Upper lobe of left lung (tissue), 6 donors: ENCODE measurements at regions not wholly inside any gene's neighbourhood (a gene's known extent, or its start where the extent isn't known, plus 50 kb on each side); places are given as distances from the start of the nearest gene placed in this dataset.
"Not testable (repeated sequence)": the region's sequence is repeated elsewhere in the genome, so short reads cannot be mapped to it uniquely, and the experiment has no call there.

Experiments used
- ATAC-seq, 2 donors: fragments of 200-7000 bp; cut with Tn5 transposase; one replicate each; pipeline ENCODE4 v1.9.1; 2022; ENCODE audit warnings: mild to moderate bottlenecking in 2 of 2, moderate library complexity in 2 of 2; ENCODE audit not compliant: low FRiP score in 2 of 2
- DNase-seq, 2 donors: peaks; one replicate each; pipeline ENCODE4 v3.0.0-alpha.2; 2019 to 2020
- H3K27ac ChIP-seq, 4 donors: fragments of 200-600 bp; sonication (generic); one replicate each; pipeline ENCODE4 v1.5.1; 2016 to 2019
- H3K27me3 ChIP-seq, 4 donors: fragments of 200-600 bp; sonication (generic); one replicate each; pipeline ENCODE4 v1.5.1; 2017 to 2019
- H3K36me3 ChIP-seq, 4 donors: fragments of 200-600 bp; sonication (generic); one replicate each; pipeline ENCODE4 v1.5.1; 2016 to 2019
- H3K4me1 ChIP-seq, 4 donors: fragments of 200-600 bp; sonication (generic); one replicate each; pipeline ENCODE4 v1.5.1; 2018 to 2019
- H3K4me3 ChIP-seq, 4 donors: fragments of 200-600 bp; sonication (generic); one replicate each; pipeline ENCODE4 v1.5.1; 2017 to 2019; ENCODE audit warnings: mild to moderate bottlenecking in 2 of 4, moderate library complexity in 1 of 4
- H3K9me3 ChIP-seq, 4 donors: fragments of 200-600 bp; sonication (generic); one replicate each; pipeline ENCODE4 v1.5.1; 2018 to 2019
- CTCF ChIP-seq, 6 experiments: fragments of 450-650 bp in 4 of 6; fragments of 200-600 bp in 2 of 6; sonication (generic) in 2 of 6; IDR thresholded peaks; one replicate each; pipeline ENCODE4 v1.5.1; 2016 to 2019; ENCODE audit warnings: antibody characterized with exemption in 6 of 6
- EP300 ChIP-seq, 4 donors: sonication (generic); formaldehyde crosslinking; IDR thresholded peaks; one replicate each; pipeline ENCODE4 v1.5.1; 2017; ENCODE audit warnings: antibody characterized with exemption in 4 of 4, control low read depth in 2 of 4
- POLR2A ChIP-seq, 4 donors: fragments of 450-650 bp; IDR thresholded peaks; one replicate each; pipeline ENCODE4 v1.5.1; 2016 to 2017; ENCODE audit warnings: antibody characterized with exemption in 4 of 4, mild to moderate bottlenecking in 2 of 4
- POLR2AphosphoS5 ChIP-seq, 2 donors: sonication (generic); formaldehyde crosslinking; IDR thresholded peaks; one replicate each; pipeline ENCODE4 v1.5.1; 2017; ENCODE audit warnings: antibody characterized with exemption in 2 of 2
- WGBS, 2 donors: methylation state at CpG; one replicate each; pipeline ENCODE4 v1.1.5; 2017 to 2018; 5-methylcytosine and 5-hydroxymethylcytosine counted together
- donor health status: DM: no; HTN: no; CAD: no; lungs with moderate emphysema.
- donor health status: DM: no; HTN: yes; CAD: no; lungs with severe emphysema.

- DNase-seq (no peak), ATAC-seq (no peak)
- Histone ChIP-seq H3K27me3 (no peaks in the 10 kb centered on the region), H3K36me3 (no peaks in the 10 kb centered on the region), H3K27ac (no peak overlapping the region), H3K9me3 (peaks cover 9 to 19% (median 14%) of the 10 kb centered on the region in 4 donors), H3K4me3 (no peak overlapping the region), H3K4me1 (peaks cover 0 to 4% (median 0%) of the 10 kb centered on the region in 4 donors)
- no peak for TF ChIP-seq POLR2AphosphoS5 (IDR thresholded peaks at IDR 0.05)
- TF ChIP-seq CTCF (IDR thresholded peaks at IDR 0.05), result no peak
- TF ChIP-seq EP300 (IDR thresholded peaks at IDR 0.05), result no peak
- no peak for TF ChIP-seq POLR2A (IDR thresholded peaks at IDR 0.05)
- WGBS, 2 donors, result 62 to 67% methylated on average over 6 of the region's 6 CpGs
Observed at GRCh38 chr11:130677486-130678153, 229.2 kb downstream of the ADAMTS15 start.

GRCh38 chr11:130679247-130679646, 230.8 kb downstream of the ADAMTS15 start:
- peaks cover 0 to 4% (median 0%) of the 10 kb centered on the region in 4 donors for H3K4me1 ChIP-seq
- no peaks in the 10 kb centered on the region for H3K36me3 ChIP-seq
- peaks cover 9 to 19% (median 14%) of the 10 kb centered on the region in 4 donors for H3K9me3 ChIP-seq
- H3K27ac ChIP-seq, result no peak overlapping the region
- no peak for TF ChIP-seq EP300 (IDR thresholded peaks at IDR 0.05)
- TF ChIP-seq POLR2AphosphoS5 (IDR thresholded peaks at IDR 0.05), result no peak
- no peak for TF ChIP-seq POLR2A (IDR thresholded peaks at IDR 0.05)
- TF ChIP-seq CTCF (IDR thresholded peaks at IDR 0.05), result no peak
- no peak for DNase-seq
- H3K4me3 ChIP-seq, result no peak overlapping the region
- ATAC-seq, result no peak
- no peaks in the 10 kb centered on the region for H3K27me3 ChIP-seq
- 85 to 87% methylated on average over 4 of the region's 4 CpGs for WGBS, 2 donors

GRCh38 chr11:130682471-130682870, 233.8 kb downstream of the SNX19 start:
- H3K4me3 ChIP-seq, H3K27ac ChIP-seq, H3K27me3 ChIP-seq, H3K4me1 ChIP-seq, DNase-seq, ATAC-seq, H3K36me3 ChIP-seq: not testable (repeated sequence)
- H3K9me3 ChIP-seq, result peaks cover 9 to 19% (median 14%) of the 10 kb centered on the region in 4 donors
- WGBS, 2 donors, result 69 to 82% methylated on average over 2 of the region's 2 CpGs

- Histone ChIP-seq H3K4me3 (no peak overlapping the region), H3K27ac (no peak overlapping the region), H3K9me3 (no peaks in the 10 kb centered on the region), H3K27me3 (no peaks in the 10 kb centered on the region), H3K36me3 (no peaks in the 10 kb centered on the region), H3K4me1 (no peaks in the 10 kb centered on the region)
- DNase-seq, result no peak
- no peak for ATAC-seq
- TF ChIP-seq POLR2A (IDR thresholded peaks at IDR 0.05), result no peak
- no peak for TF ChIP-seq EP300 (IDR thresholded peaks at IDR 0.05)
- TF ChIP-seq CTCF (IDR thresholded peaks at IDR 0.05), result no peak
- TF ChIP-seq POLR2AphosphoS5 (IDR thresholded peaks at IDR 0.05), result no peak
- 76 to 80% methylated on average over 4 of the region's 4 CpGs for WGBS, 2 donors
Observed at GRCh38 chr11:130689222-130689908, 226.9 kb downstream of the SNX19 start.

GRCh38 chr11:130691581-130691980, 224.7 kb downstream of the SNX19 start:
- Histone ChIP-seq H3K27me3 (no peaks in the 10 kb centered on the region), H3K27ac (no peak overlapping the region), H3K4me3 (no peak overlapping the region), H3K4me1 (no peaks in the 10 kb centered on the region), H3K36me3 (no peaks in the 10 kb centered on the region), H3K9me3 (no peaks in the 10 kb centered on the region)
- WGBS, 2 donors, result 79% methylated on average over 2 of the region's 2 CpGs
- TF ChIP-seq POLR2A (IDR thresholded peaks at IDR 0.05), result no peak
- TF ChIP-seq EP300 (IDR thresholded peaks at IDR 0.05), result no peak
- TF ChIP-seq CTCF (IDR thresholded peaks at IDR 0.05), result no peak
- ATAC-seq (no peak), DNase-seq (no peak)
